B cell (primary cell): ENCODE measurements at regions not wholly inside any gene's neighbourhood (a gene's known extent, or its start where the extent isn't known, plus 50 kb on each side); places are given as distances from the start of the nearest gene placed in this dataset.

Source experiments
- ATAC-seq: fragments of 200-7000 bp; cut with Tn5 transposase; one replicate; pipeline ENCODE4 v1.10.0; 2021; ENCODE audit warnings: low read depth, mild to moderate bottlenecking, moderate number of reproducible peaks, moderate library complexity
- CTCF ChIA-PET: fragments of 350-600 bp; sonication (Branson Sonifier 250); formaldehyde crosslinking; loops from one replicate; lab custom pipeline; 2021; ENCODE audit warnings: antibody characterized with exemption, inconsistent platforms; lab: Charles Lee
- POLR2A ChIA-PET: fragments of 350-600 bp; sonication (Branson Sonifier 250); formaldehyde crosslinking; loops from one replicate; lab custom pipeline; 2021; ENCODE audit warnings: antibody characterized with exemption; lab: Charles Lee
- DNase-seq: peaks from one replicate; pipeline ENCODE4 v3.0.0; 2013
- H2AFZ ChIP-seq: 2 replicates; pipeline ENCODE4 v1.6.1; 2012; ENCODE audit warnings: mild to moderate bottlenecking, low read depth, low read length; ENCODE audit not compliant: insufficient read depth, poor library complexity, severe bottlenecking
- H3K27ac ChIP-seq, 2 donors: 1 replicate in 1 of 2; 2 replicates in 1 of 2; pipeline ENCODE4 v1.5.1; 2012 to 2013; ENCODE audit warnings: low read length in 2 of 2, mild to moderate bottlenecking in 2 of 2, moderate library complexity in 1 of 2
- H3K27me3 ChIP-seq, 4 experiments: fragments of 200-600 bp in 1 of 4; sonication (generic) in 1 of 4; replicated peaks in 1 of 4; 1 replicate in 2 of 4; 2 replicates in 2 of 4; pipeline versions ENCODE4 v1.6.1 to v1.7.0; 2013 to 2016; ENCODE audit warnings: low read length in 3 of 4, mild to moderate bottlenecking in 2 of 4, mixed read lengths in 1 of 4, moderate library complexity in 1 of 4; ENCODE audit not compliant: insufficient read depth in 4 of 4, control insufficient read depth in 3 of 4; ENCODE audit errors: control extremely low read depth in 1 of 4
- H3K36me3 ChIP-seq, 2 experiments: replicated peaks in 1 of 2; 1 replicate in 1 of 2; 2 replicates in 1 of 2; pipeline versions ENCODE4 v1.6.1 to v1.7.1; 2013; ENCODE audit warnings: low read length in 1 of 2; ENCODE audit not compliant: insufficient read depth in 2 of 2, control insufficient read depth in 1 of 2; ENCODE audit errors: control extremely low read depth in 1 of 2, extremely low read depth in 1 of 2
- H3K4me1 ChIP-seq, 2 donors: fragments of 200-600 bp in 1 of 2; sonication (generic) in 1 of 2; 1 replicate in 1 of 2; 2 replicates in 1 of 2; pipeline versions ENCODE4 v1.5.1 to v1.6.1; 2013 to 2017; ENCODE audit warnings: low read length in 2 of 2; ENCODE audit not compliant: control insufficient read depth in 2 of 2, insufficient read depth in 2 of 2
- H3K4me2 ChIP-seq: replicated peaks from 2 replicates; pipeline ENCODE3; 2012; ENCODE audit warnings: mild to moderate bottlenecking, low read depth, low read length; ENCODE audit not compliant: poor library complexity, severe bottlenecking
- H3K4me3 ChIP-seq, 5 experiments: fragments of 200-600 bp in 1 of 5; sonication (generic) in 1 of 5; 1 replicate in 3 of 5; 2 replicates in 2 of 5; pipeline versions ENCODE4 v1.5.1 to v1.7.0; 2011 to 2016; ENCODE audit warnings: low read length in 4 of 5, mild to moderate bottlenecking in 4 of 5, low read depth in 2 of 5, control low read depth in 1 of 5, moderate library complexity in 1 of 5; ENCODE audit not compliant: insufficient read depth in 1 of 5; ENCODE audit errors: control extremely low read depth in 1 of 5, extremely low read depth in 1 of 5
- H3K79me2 ChIP-seq: fragments of 200-600 bp; sonication (generic); one replicate; pipeline ENCODE4 v1.6.0; 2016; ENCODE audit warnings: low read length; ENCODE audit not compliant: control insufficient read depth, insufficient read depth
- H3K9ac ChIP-seq: fragments of 200-600 bp; sonication (generic); 2 replicates; pipeline ENCODE4 v1.6.1; 2017; ENCODE audit warnings: mild to moderate bottlenecking, low read length, moderate library complexity
- H3K9me3 ChIP-seq, 3 donors: one replicate each; pipeline versions ENCODE4 v1.6.1 to v1.7.1; 2013; ENCODE audit warnings: low read length in 2 of 3; ENCODE audit not compliant: control insufficient read depth in 2 of 3, insufficient read depth in 1 of 3; ENCODE audit errors: control extremely low read depth in 1 of 3
- H4K20me1 ChIP-seq: 2 replicates; pipeline ENCODE4 v1.6.0; 2012; ENCODE audit warnings: mild to moderate bottlenecking, low read length; ENCODE audit not compliant: insufficient read depth, control insufficient read depth, poor library complexity, severe bottlenecking
- H3K27ac Mint-ChIP-seq: one replicate; pipeline ENCODE4 v1.8.0; 2021; ENCODE audit warnings: mixed read lengths
- H3K27me3 Mint-ChIP-seq: one replicate; pipeline ENCODE4 v1.8.0; 2021; ENCODE audit warnings: mixed read lengths
- H3K4me1 Mint-ChIP-seq: one replicate; pipeline ENCODE4 v1.8.0; 2021; ENCODE audit warnings: mixed read lengths
- H3K4me3 Mint-ChIP-seq: one replicate; pipeline ENCODE4 v1.8.0; 2021; ENCODE audit warnings: mixed read lengths
- H3K9me3 Mint-ChIP-seq: one replicate; pipeline ENCODE4 v1.8.0; 2022; ENCODE audit warnings: mixed read lengths; ENCODE audit not compliant: insufficient read depth
- CTCF ChIP-seq: fragments of 200-600 bp; IDR thresholded peaks from one replicate; pipeline ENCODE4 v1.8.0; 2022; ENCODE audit warnings: antibody characterized with exemption, mild to moderate bottlenecking
- EZH2 ChIP-seq: IDR thresholded peaks from 2 replicates; pipeline ENCODE4 v1.6.1; 2012; ENCODE audit warnings: borderline replicate concordance, low read depth, mild to moderate bottlenecking, moderate library complexity, low read length; ENCODE audit not compliant: insufficient read depth, poor library complexity, severe bottlenecking
- WGBS: methylation state at CpG from one replicate; pipeline ENCODE4 v1.1.5; 2013; ENCODE audit warnings: missing lambda C conversion rate; ENCODE audit not compliant: insufficient coverage; 5-methylcytosine and 5-hydroxymethylcytosine counted together
- intact Hi-C: fragments of 100-400 bp; cut with micrococcal nuclease; formaldehyde crosslinking; loops from one replicate; pipeline ENCODE4 v1.10.0; 2022

GRCh38 chr4:34181311-34181841 is 2062.9 kb downstream of the ARAP2 start:
- no peaks in the 10 kb centered on the region for H3K9me3 ChIP-seq
- ATAC-seq = no peak
- POLR2A ChIA-PET = no interaction called here
- no peaks in the 10 kb centered on the region for H3K27me3 ChIP-seq
- H3K4me1 ChIP-seq = no peaks in the 10 kb centered on the region
- intact Hi-C loops = no loop called here
- no peak overlapping the region for H2AFZ ChIP-seq
- peaks cover 5% of the 10 kb centered on the region for H3K9me3 Mint-ChIP-seq
- H3K4me2 ChIP-seq = no peak overlapping the region
- no peak overlapping the region for H3K27ac ChIP-seq
- no peaks in the 10 kb centered on the region for H3K4me1 Mint-ChIP-seq
- no CpG with 5 or more reads among the region's 2 CpGs for WGBS
- DNase-seq = no peak
- CTCF ChIA-PET = no interaction called here
- H3K4me3 ChIP-seq = no peak overlapping the region
- H3K36me3 ChIP-seq = no peaks in the 10 kb centered on the region
- H3K27ac Mint-ChIP-seq = no peak overlapping the region
- no peaks in the 10 kb centered on the region for H3K79me2 ChIP-seq
- no peaks in the 10 kb centered on the region for H3K27me3 Mint-ChIP-seq
- no peaks in the 10 kb centered on the region for H4K20me1 ChIP-seq
- H3K4me3 Mint-ChIP-seq = no peak overlapping the region
- TF ChIP-seq EZH2 (no peak), CTCF (no peak)
- H3K9ac ChIP-seq = no peak overlapping the region

GRCh38 chr4:34181891-34182290 is 2062.4 kb downstream of the ARAP2 start:
- WGBS = 82% methylated on average over 2 of the region's 2 CpGs
- H2AFZ ChIP-seq = no peak overlapping the region

More at GRCh38 chr4:34181891-34182290, 2062.4 kb downstream of the ARAP2 start:
- Mint-ChIP-seq H3K27me3 (no peaks in the 10 kb centered on the region), H3K9me3 (peaks cover 5% of the 10 kb centered on the region), H3K27ac (no peak overlapping the region), H3K4me1 (no peaks in the 10 kb centered on the region), H3K4me3 (no peak overlapping the region)
- no peak overlapping the region for H3K4me3 ChIP-seq
- POLR2A ChIA-PET = no interaction called here
- H3K36me3 ChIP-seq = no peaks in the 10 kb centered on the region
- no peaks in the 10 kb centered on the region for H3K4me1 ChIP-seq
- no peaks in the 10 kb centered on the region for H3K9me3 ChIP-seq
- no peak overlapping the region for H3K27ac ChIP-seq
- H3K9ac ChIP-seq = no peak overlapping the region
- no peaks in the 10 kb centered on the region for H4K20me1 ChIP-seq
- CTCF ChIA-PET = no interaction called here
- no peaks in the 10 kb centered on the region for H3K79me2 ChIP-seq
- DNase-seq = no peak
- no peaks in the 10 kb centered on the region for H3K27me3 ChIP-seq
- no peak for ATAC-seq
- H3K4me2 ChIP-seq = no peak overlapping the region
- intact Hi-C loops = no loop called here
- TF ChIP-seq CTCF (no peak), EZH2 (no peak)
